SK-N-SH (cell line): ENCODE measurements at regions not wholly inside any gene's neighbourhood (a gene's known extent, or its start where the extent isn't known, plus 50 kb on each side); places are given as distances from the start of the nearest gene placed in this dataset.

ENCODE experiments used
- CTCF ChIA-PET: fragments of 300-600, 350-600 bp; formaldehyde crosslinking; extraction: SDS; loops from one replicate; lab custom pipeline; 2021; lab: Yijun Ruan, JAX
- POLR2A ChIA-PET: fragments of 350-600 bp; sonication (Branson Sonifier 250); formaldehyde crosslinking; extraction: SDS; loops from one replicate; lab custom pipeline; 2020; ENCODE audit warnings: antibody characterized with exemption, inconsistent platforms; lab: Yijun Ruan, JAX
- DNase-seq: peaks from one replicate; pipeline ENCODE4 v3.0.0; 2012
- H2AFZ ChIP-seq: fragments of 200-600 bp; sonication (generic); 2 replicates; pipeline ENCODE4 v1.8.1; 2016; ENCODE audit warnings: antibody characterized with exemption, mild to moderate bottlenecking, low read depth
- H3F3A ChIP-seq: fragments of 200-600 bp; sonication (generic); replicated peaks from 2 replicates; pipeline ENCODE3; 2016; ENCODE audit warnings: antibody characterized with exemption, mild to moderate bottlenecking; ENCODE audit not compliant: insufficient read depth
- H3K27ac ChIP-seq, 2 experiments: fragments of 200-500 bp in 1 of 2; fragments of 200-600 bp in 1 of 2; sonication (Bioruptor generic) in 1 of 2; sonication (generic), shearing (Covaris generic) in 1 of 2; 2 replicates each; pipeline versions ENCODE4 v1.5.1 to v1.6.1; 2014 to 2016; ENCODE audit warnings: low read depth in 2 of 2, inconsistent platforms in 1 of 2, low read length in 1 of 2, mild to moderate bottlenecking in 1 of 2, mixed read lengths in 1 of 2
- H3K27me3 ChIP-seq: fragments of 200-600 bp; sonication (generic), shearing (Covaris generic); 2 replicates; pipeline ENCODE4 v1.6.1; 2016; ENCODE audit warnings: mixed run types; ENCODE audit not compliant: insufficient read depth
- H3K36me3 ChIP-seq, 2 experiments: fragments of 200-500 bp in 1 of 2; fragments of 200-600 bp in 1 of 2; sonication (Bioruptor generic) in 1 of 2; sonication (generic) in 1 of 2; replicated peaks in 1 of 2; 2 replicates each; pipeline versions ENCODE3 to v1.5.1; 2014 to 2016; ENCODE audit warnings: low read length in 1 of 2, mild to moderate bottlenecking in 1 of 2; ENCODE audit not compliant: insufficient read depth in 2 of 2, control insufficient read depth in 1 of 2
- H3K4me1 ChIP-seq, 2 experiments: fragments of 200-500 bp in 1 of 2; fragments of 200-600 bp in 1 of 2; sonication (Bioruptor generic) in 1 of 2; sonication (generic), shearing (Covaris generic) in 1 of 2; 2 replicates each; pipeline versions ENCODE4 v1.5.1 to v1.6.1; 2014 to 2016; ENCODE audit warnings: low read depth in 1 of 2, low read length in 1 of 2, mixed run types in 1 of 2; ENCODE audit not compliant: insufficient read depth in 2 of 2, control insufficient read depth in 1 of 2
- H3K4me2 ChIP-seq: fragments of 200-600 bp; sonication (generic), shearing (Covaris generic); 2 replicates; pipeline ENCODE4 v1.6.1; 2017; ENCODE audit warnings: mixed run types
- H3K4me3 ChIP-seq, 2 experiments: fragments of 200-500 bp in 1 of 2; fragments of 200-600 bp in 1 of 2; sonication (Bioruptor generic) in 1 of 2; sonication (generic), shearing (Covaris generic) in 1 of 2; 2 replicates each; pipeline versions ENCODE4 v1.5.1 to v1.8.1; 2014 to 2016; ENCODE audit warnings: low read depth in 2 of 2, inconsistent platforms in 1 of 2, low read length in 1 of 2, mild to moderate bottlenecking in 1 of 2, mixed read lengths in 1 of 2, moderate library complexity in 1 of 2
- H3K79me2 ChIP-seq: fragments of 200-600 bp; sonication (generic); 2 replicates; pipeline ENCODE4 v1.8.1; 2017; ENCODE audit warnings: mild to moderate bottlenecking; ENCODE audit not compliant: insufficient read depth
- H3K9ac ChIP-seq: fragments of 200-600 bp; sonication (generic); 2 replicates; pipeline ENCODE4 v1.6.1; 2017; ENCODE audit warnings: mixed run types
- H3K9me2 ChIP-seq: fragments of 200-600 bp; sonication (generic); 2 replicates; pipeline ENCODE4 v1.6.1; 2017; ENCODE audit warnings: mixed run types
- H3K9me3 ChIP-seq: fragments of 200-600 bp; sonication (generic); 2 replicates; pipeline ENCODE4 v1.6.1; 2017; ENCODE audit warnings: mixed run types, mild to moderate bottlenecking, moderate library complexity
- H4K20me1 ChIP-seq: fragments of 200-600 bp; sonication (generic); 2 replicates; pipeline ENCODE4 v1.6.1; 2017; ENCODE audit warnings: mild to moderate bottlenecking, mixed run types; ENCODE audit not compliant: insufficient read depth
- CHD2 ChIP-seq: fragments of 150-350 bp; IDR thresholded peaks from 2 replicates; pipeline ENCODE4 v1.6.1; 2018; ENCODE audit warnings: low read length; ENCODE audit not compliant: partially characterized antibody
- ELF1 ChIP-seq: IDR thresholded peaks from 2 replicates; pipeline ENCODE4 v1.4.0; 2012
- EZH2phosphoT487 ChIP-seq: fragments of 200-600 bp; sonication (generic); IDR thresholded peaks from 2 replicates; pipeline ENCODE4 v1.6.1; 2017; ENCODE audit warnings: low read depth, mixed run types, mild to moderate bottlenecking, antibody characterized with exemption, moderate library complexity, borderline replicate concordance
- FOXJ3 ChIP-seq: sonication (generic); formaldehyde crosslinking; IDR thresholded peaks from 2 replicates; pipeline ENCODE4 v1.5.1; 2020; ENCODE audit warnings: mild to moderate bottlenecking, missing genetic modification reagents
- FOXM1 ChIP-seq: IDR thresholded peaks from 2 replicates; pipeline ENCODE4 v1.4.0; 2012; ENCODE audit warnings: low read depth, mild to moderate bottlenecking
- MEF2A ChIP-seq: IDR thresholded peaks from 2 replicates; pipeline ENCODE4 v1.4.0; 2012; ENCODE audit warnings: low read depth, borderline replicate concordance
- NRF1 ChIP-seq: IDR thresholded peaks from 2 replicates; pipeline ENCODE4 v1.6.1; 2012; ENCODE audit warnings: low read depth, mild to moderate bottlenecking, low read length
- POLR2AphosphoS5 ChIP-seq: IDR thresholded peaks from 2 replicates; pipeline ENCODE4 v1.6.1; 2012; ENCODE audit warnings: low read depth, low read length
- RAD21 ChIP-seq: IDR thresholded peaks from 2 replicates; pipeline ENCODE4 v1.6.1; 2012; ENCODE audit warnings: mild to moderate bottlenecking, low read length
- RCOR1 ChIP-seq: fragments of 150-350 bp; IDR thresholded peaks from 2 replicates; pipeline ENCODE4 v1.6.1; 2017; ENCODE audit warnings: antibody characterized with exemption, low read length
- RXRA ChIP-seq: IDR thresholded peaks from 2 replicates; pipeline ENCODE4 v1.4.0; 2012; ENCODE audit warnings: low read depth, mild to moderate bottlenecking, borderline replicate concordance
- TAF1 ChIP-seq: IDR thresholded peaks from 2 replicates; pipeline ENCODE4 v1.6.1; 2012; ENCODE audit warnings: low read depth, mild to moderate bottlenecking, low read length, moderate library complexity, borderline replicate concordance
- TEAD4 ChIP-seq: IDR thresholded peaks from 2 replicates; pipeline ENCODE4 v1.4.0; 2012; ENCODE audit warnings: mild to moderate bottlenecking, borderline replicate concordance; ENCODE audit not compliant: insufficient read depth
- YY1 ChIP-seq: IDR thresholded peaks from 2 replicates; pipeline ENCODE4 v1.4.0; 2012; ENCODE audit warnings: low read depth, mild to moderate bottlenecking
- WGBS: methylation state at CpG from one replicate; pipeline ENCODE4 v1.1.6; 2017; ENCODE audit warnings: low lambda C conversion rate; 5-methylcytosine and 5-hydroxymethylcytosine counted together
- TF ChIP-seq, protein P1 (sequence below): IDR thresholded peaks from 2 replicates; pipeline ENCODE4 v1.4.0; 2012; ENCODE audit warnings: low read depth, borderline replicate concordance
- TF ChIP-seq, protein P2 (sequence below): IDR thresholded peaks from 2 replicates; pipeline ENCODE4 v1.4.0; 2012; ENCODE audit warnings: low read depth, borderline replicate concordance
- TF ChIP-seq, protein P3 (sequence below): IDR thresholded peaks from 2 replicates; pipeline ENCODE4 v1.4.0; 2012; ENCODE audit warnings: low read depth
- TF ChIP-seq, protein P4 (sequence below): IDR thresholded peaks from 2 replicates; pipeline ENCODE4; 2012

DNA sequence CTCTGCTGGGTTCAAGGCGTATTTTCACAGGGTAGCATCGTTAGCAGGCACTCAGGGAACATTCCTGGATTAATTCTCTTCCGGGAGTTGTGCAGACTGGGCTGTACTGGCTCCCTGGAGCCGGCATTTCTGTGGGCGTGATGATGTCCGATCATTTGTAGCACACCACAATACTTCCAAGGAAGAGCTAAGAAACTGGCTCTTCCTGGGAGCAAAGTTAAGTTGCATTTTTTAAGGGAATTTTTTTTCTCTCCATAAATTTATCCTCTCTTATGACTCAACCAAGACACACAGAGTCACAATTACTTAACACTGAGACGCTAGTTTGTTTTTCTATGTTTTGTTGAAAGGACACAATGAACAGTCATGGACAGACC is 211.6 kb upstream of the FOXF1 start:
- H3K9me3 ChIP-seq: no peaks in the 10 kb centered on the region
- H3K4me3 ChIP-seq: no peak overlapping the region
- no peaks in the 10 kb centered on the region for H3F3A ChIP-seq
- POLR2A ChIA-PET: no interaction called here
- no peaks in the 10 kb centered on the region for H3K4me1 ChIP-seq
- no peaks in the 10 kb centered on the region for H3K36me3 ChIP-seq
- no peaks in the 10 kb centered on the region for H3K9me2 ChIP-seq
- no peak for TF ChIP-seq FOXM1
- no peak for TF ChIP-seq TEAD4
- TF ChIP-seq, protein P1, sequence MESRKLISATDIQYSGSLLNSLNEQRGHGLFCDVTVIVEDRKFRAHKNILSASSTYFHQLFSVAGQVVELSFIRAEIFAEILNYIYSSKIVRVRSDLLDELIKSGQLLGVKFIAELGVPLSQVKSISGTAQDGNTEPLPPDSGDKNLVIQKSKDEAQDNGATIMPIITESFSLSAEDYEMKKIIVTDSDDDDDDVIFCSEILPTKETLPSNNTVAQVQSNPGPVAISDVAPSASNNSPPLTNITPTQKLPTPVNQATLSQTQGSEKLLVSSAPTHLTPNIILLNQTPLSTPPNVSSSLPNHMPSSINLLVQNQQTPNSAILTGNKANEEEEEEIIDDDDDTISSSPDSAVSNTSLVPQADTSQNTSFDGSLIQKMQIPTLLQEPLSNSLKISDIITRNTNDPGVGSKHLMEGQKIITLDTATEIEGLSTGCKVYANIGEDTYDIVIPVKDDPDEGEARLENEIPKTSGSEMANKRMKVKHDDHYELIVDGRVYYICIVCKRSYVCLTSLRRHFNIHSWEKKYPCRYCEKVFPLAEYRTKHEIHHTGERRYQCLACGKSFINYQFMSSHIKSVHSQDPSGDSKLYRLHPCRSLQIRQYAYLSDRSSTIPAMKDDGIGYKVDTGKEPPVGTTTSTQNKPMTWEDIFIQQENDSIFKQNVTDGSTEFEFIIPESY: no peak
- TF ChIP-seq YY1: no peak
- TF ChIP-seq, protein P2, sequence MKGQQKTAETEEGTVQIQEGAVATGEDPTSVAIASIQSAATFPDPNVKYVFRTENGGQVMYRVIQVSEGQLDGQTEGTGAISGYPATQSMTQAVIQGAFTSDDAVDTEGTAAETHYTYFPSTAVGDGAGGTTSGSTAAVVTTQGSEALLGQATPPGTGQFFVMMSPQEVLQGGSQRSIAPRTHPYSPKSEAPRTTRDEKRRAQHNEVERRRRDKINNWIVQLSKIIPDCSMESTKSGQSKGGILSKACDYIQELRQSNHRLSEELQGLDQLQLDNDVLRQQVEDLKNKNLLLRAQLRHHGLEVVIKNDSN: no peak
- TF ChIP-seq ELF1: no peak
- no peak for TF ChIP-seq NRF1
- no peak for TF ChIP-seq MEF2A
- no peak for TF ChIP-seq FOXJ3 (CRISPR knock-in tag)
- no peak for TF ChIP-seq RAD21
- no peak for TF ChIP-seq RXRA
- TF ChIP-seq, protein P3, sequence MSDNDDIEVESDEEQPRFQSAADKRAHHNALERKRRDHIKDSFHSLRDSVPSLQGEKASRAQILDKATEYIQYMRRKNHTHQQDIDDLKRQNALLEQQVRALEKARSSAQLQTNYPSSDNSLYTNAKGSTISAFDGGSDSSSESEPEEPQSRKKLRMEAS: no peak
- no peak for TF ChIP-seq POLR2AphosphoS5
- no peak for TF ChIP-seq CHD2
- TF ChIP-seq EZH2phosphoT487: no peak
- TF ChIP-seq, protein P4, sequence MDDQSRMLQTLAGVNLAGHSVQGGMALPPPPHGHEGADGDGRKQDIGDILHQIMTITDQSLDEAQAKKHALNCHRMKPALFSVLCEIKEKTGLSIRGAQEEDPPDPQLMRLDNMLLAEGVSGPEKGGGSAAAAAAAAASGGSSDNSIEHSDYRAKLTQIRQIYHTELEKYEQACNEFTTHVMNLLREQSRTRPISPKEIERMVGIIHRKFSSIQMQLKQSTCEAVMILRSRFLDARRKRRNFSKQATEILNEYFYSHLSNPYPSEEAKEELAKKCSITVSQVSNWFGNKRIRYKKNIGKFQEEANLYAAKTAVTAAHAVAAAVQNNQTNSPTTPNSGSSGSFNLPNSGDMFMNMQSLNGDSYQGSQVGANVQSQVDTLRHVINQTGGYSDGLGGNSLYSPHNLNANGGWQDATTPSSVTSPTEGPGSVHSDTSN: no peak
- TF ChIP-seq RCOR1: no peak
- no peak for TF ChIP-seq TAF1
- no peak overlapping the region for H3K9ac ChIP-seq
- H3K4me2 ChIP-seq: no peak overlapping the region
- H3K79me2 ChIP-seq: no peaks in the 10 kb centered on the region
- peaks cover 87% of the 10 kb centered on the region for H3K27me3 ChIP-seq
- CTCF ChIA-PET: no interaction called here
- DNase-seq: no peak
- no peak overlapping the region for H3K27ac ChIP-seq
- 33% methylated on average over 7 of the region's 7 CpGs for WGBS
- no peak overlapping the region for H2AFZ ChIP-seq
- H4K20me1 ChIP-seq: no peaks in the 10 kb centered on the region
